ENCODE measurements at regions not wholly inside any gene's neighbourhood (a gene's known extent, or its start where the extent isn't known, plus 50 kb on each side); places are given as distances from the start of the nearest gene placed in this dataset.

- Histone ChIP-seq H3K9me3 (ENCODE audit: control insufficient read depth, insufficient read depth, low read length) (no peaks in the 10 kb centered on the region), H3K4me3 (ENCODE audit: low read length) (no peak overlapping the region), H3K36me3 (ENCODE audit: control insufficient read depth, insufficient read depth, low read length) (no peaks in the 10 kb centered on the region), H3K27me3 (ENCODE audit: control insufficient read depth, insufficient read depth, low read length) (no peaks in the 10 kb centered on the region), H3K4me1 (ENCODE audit: control insufficient read depth, insufficient read depth, low read length) (peaks cover 2% of the 10 kb centered on the region; the same call in 1 of the 2 replicates), H3K27ac (ENCODE audit: low read length) (no peak overlapping the region)
- DNase-seq (ENCODE audit: low read depth, low spot score) = no peak
- no CpG with 5 or more reads among the region's 5 CpGs for WGBS (ENCODE audit: insufficient coverage, insufficient read length)
Measured at GRCh38 chr17:14459955-14460354, 159.1 kb downstream of the HS3ST3B1 start.

GRCh38 chr17:14458724-14459123 is 157.8 kb downstream of the HS3ST3B1 start:
- no peaks in the 10 kb centered on the region for H3K9me3 ChIP-seq (ENCODE audit: control insufficient read depth, insufficient read depth, low read length)
- H3K4me3 ChIP-seq (ENCODE audit: low read length) = no peak overlapping the region
- DNase-seq (ENCODE audit: low read depth, low spot score) = no peak
- peaks cover 2% of the 10 kb centered on the region; the same call in 1 of the 2 replicates for H3K4me1 ChIP-seq (ENCODE audit: control insufficient read depth, insufficient read depth, low read length)
- no peaks in the 10 kb centered on the region for H3K36me3 ChIP-seq (ENCODE audit: control insufficient read depth, insufficient read depth, low read length)
- no peak overlapping the region for H3K27ac ChIP-seq (ENCODE audit: low read length)
- no CpG with 5 or more reads among the region's 3 CpGs for WGBS (ENCODE audit: insufficient coverage, insufficient read length)
- no peaks in the 10 kb centered on the region for H3K27me3 ChIP-seq (ENCODE audit: control insufficient read depth, insufficient read depth, low read length)

GRCh38 chr17:14454746-14455145 is 153.9 kb downstream of the HS3ST3B1 start:
- Histone ChIP-seq H3K27me3 (ENCODE audit: control insufficient read depth, insufficient read depth, low read length) (no peaks in the 10 kb centered on the region), H3K27ac (ENCODE audit: low read length) (no peak overlapping the region), H3K4me1 (ENCODE audit: control insufficient read depth, insufficient read depth, low read length) (peaks cover under 1% of the 10 kb centered on the region; the same call in 1 of the 2 replicates), H3K4me3 (ENCODE audit: low read length) (no peak overlapping the region), H3K9me3 (ENCODE audit: control insufficient read depth, insufficient read depth, low read length) (no peaks in the 10 kb centered on the region), H3K36me3 (ENCODE audit: control insufficient read depth, insufficient read depth, low read length) (no peaks in the 10 kb centered on the region)
- no CpG with 5 or more reads among the region's 4 CpGs for WGBS (ENCODE audit: insufficient coverage, insufficient read length)
- no peak for DNase-seq (ENCODE audit: low read depth, low spot score)

GRCh38 chr17:14452856-14453255 is 152.0 kb downstream of the HS3ST3B1 start:
- Histone ChIP-seq H3K36me3 (ENCODE audit: control insufficient read depth, insufficient read depth, low read length) (no peaks in the 10 kb centered on the region), H3K4me1 (ENCODE audit: control insufficient read depth, insufficient read depth, low read length) (no peaks in the 10 kb centered on the region), H3K4me3 (ENCODE audit: low read length) (no peak overlapping the region), H3K9me3 (ENCODE audit: control insufficient read depth, insufficient read depth, low read length) (no peaks in the 10 kb centered on the region), H3K27me3 (ENCODE audit: control insufficient read depth, insufficient read depth, low read length) (no peaks in the 10 kb centered on the region), H3K27ac (ENCODE audit: low read length) (no peak overlapping the region)
- no peak for DNase-seq (ENCODE audit: low read depth, low spot score)
- no CpG with 5 or more reads among the region's 1 CpG for WGBS (ENCODE audit: insufficient coverage, insufficient read length)

GRCh38 chr17:14451729-14452191 is 150.9 kb downstream of the HS3ST3B1 start:
- Histone ChIP-seq H3K9me3 (ENCODE audit: control insufficient read depth, insufficient read depth, low read length) (no peaks in the 10 kb centered on the region), H3K4me3 (ENCODE audit: low read length) (no peak overlapping the region), H3K27me3 (ENCODE audit: control insufficient read depth, insufficient read depth, low read length) (no peaks in the 10 kb centered on the region), H3K4me1 (ENCODE audit: control insufficient read depth, insufficient read depth, low read length) (no peaks in the 10 kb centered on the region), H3K27ac (ENCODE audit: low read length) (no peak overlapping the region), H3K36me3 (ENCODE audit: control insufficient read depth, insufficient read depth, low read length) (no peaks in the 10 kb centered on the region)
- WGBS (ENCODE audit: insufficient coverage, insufficient read length) = no CpG with 5 or more reads among the region's 11 CpGs
- DNase-seq (ENCODE audit: low read depth, low spot score) = no peak

- WGBS (ENCODE audit: insufficient coverage, insufficient read length) = no CpG with 5 or more reads among the region's 2 CpGs
Measured at GRCh38 chr17:14448818-14449217, 147.9 kb downstream of the HS3ST3B1 start.

GRCh38 chr17:14446825-14447224 is 145.9 kb downstream of the HS3ST3B1 start:
- Histone ChIP-seq H3K27me3 (ENCODE audit: control insufficient read depth, insufficient read depth, low read length) (no peaks in the 10 kb centered on the region), H3K4me3 (ENCODE audit: low read length) (no peak overlapping the region), H3K36me3 (ENCODE audit: control insufficient read depth, insufficient read depth, low read length) (no peaks in the 10 kb centered on the region), H3K27ac (ENCODE audit: low read length) (no peak overlapping the region), H3K9me3 (ENCODE audit: control insufficient read depth, insufficient read depth, low read length) (no peaks in the 10 kb centered on the region), H3K4me1 (ENCODE audit: control insufficient read depth, insufficient read depth, low read length) (no peaks in the 10 kb centered on the region)
- no peak for DNase-seq (ENCODE audit: low read depth, low spot score)
- no CpG with 5 or more reads among the region's 2 CpGs for WGBS (ENCODE audit: insufficient coverage, insufficient read length)

More at GRCh38 chr17:14448818-14449217, 147.9 kb downstream of the HS3ST3B1 start:
- Histone ChIP-seq H3K27me3 (ENCODE audit: control insufficient read depth, insufficient read depth, low read length) (no peaks in the 10 kb centered on the region), H3K27ac (ENCODE audit: low read length) (no peak overlapping the region), H3K9me3 (ENCODE audit: control insufficient read depth, insufficient read depth, low read length) (no peaks in the 10 kb centered on the region), H3K4me3 (ENCODE audit: low read length) (no peak overlapping the region), H3K4me1 (ENCODE audit: control insufficient read depth, insufficient read depth, low read length) (no peaks in the 10 kb centered on the region), H3K36me3 (ENCODE audit: control insufficient read depth, insufficient read depth, low read length) (no peaks in the 10 kb centered on the region)
- no peak for DNase-seq (ENCODE audit: low read depth, low spot score)

GRCh38 chr17:14444915-14445314 is 144.0 kb downstream of the HS3ST3B1 start:
- Histone ChIP-seq H3K4me1 (ENCODE audit: control insufficient read depth, insufficient read depth, low read length) (no peaks in the 10 kb centered on the region), H3K27ac (ENCODE audit: low read length) (no peak overlapping the region), H3K36me3 (ENCODE audit: control insufficient read depth, insufficient read depth, low read length) (no peaks in the 10 kb centered on the region), H3K27me3 (ENCODE audit: control insufficient read depth, insufficient read depth, low read length) (no peaks in the 10 kb centered on the region), H3K4me3 (ENCODE audit: low read length) (no peak overlapping the region), H3K9me3 (ENCODE audit: control insufficient read depth, insufficient read depth, low read length) (no peaks in the 10 kb centered on the region)
- no peak for DNase-seq (ENCODE audit: low read depth, low spot score)
- WGBS (ENCODE audit: insufficient coverage, insufficient read length) = no CpG with 5 or more reads among the region's 3 CpGs

GRCh38 chr17:14442798-14443528 is 142.1 kb downstream of the HS3ST3B1 start:
- DNase-seq (ENCODE audit: low read depth, low spot score) = no peak
- Histone ChIP-seq H3K36me3 (ENCODE audit: control insufficient read depth, insufficient read depth, low read length) (no peaks in the 10 kb centered on the region), H3K27ac (ENCODE audit: low read length) (no peak overlapping the region), H3K4me1 (ENCODE audit: control insufficient read depth, insufficient read depth, low read length) (no peaks in the 10 kb centered on the region), H3K9me3 (ENCODE audit: control insufficient read depth, insufficient read depth, low read length) (no peaks in the 10 kb centered on the region), H3K4me3 (ENCODE audit: low read length) (no peak overlapping the region), H3K27me3 (ENCODE audit: control insufficient read depth, insufficient read depth, low read length) (no peaks in the 10 kb centered on the region)
- WGBS (ENCODE audit: insufficient coverage, insufficient read length) = no CpG with 5 or more reads among the region's 4 CpGs

GRCh38 chr17:14437176-14437575 is 136.3 kb downstream of the HS3ST3B1 start:
- WGBS (ENCODE audit: insufficient coverage, insufficient read length) = 100% methylated on average over 1 of the region's 4 CpGs
- no peak overlapping the region for H3K27ac ChIP-seq (ENCODE audit: low read length)

GRCh38 chr17:14436266-14436665 is 135.4 kb downstream of the HS3ST3B1 start:
- H3K9me3 ChIP-seq (ENCODE audit: control insufficient read depth, insufficient read depth, low read length) = no peaks in the 10 kb centered on the region
- no peaks in the 10 kb centered on the region for H3K27me3 ChIP-seq (ENCODE audit: control insufficient read depth, insufficient read depth, low read length)
- no peak for DNase-seq (ENCODE audit: low read depth, low spot score)
- no CpG with 5 or more reads among the region's 4 CpGs for WGBS (ENCODE audit: insufficient coverage, insufficient read length)
- H3K36me3 ChIP-seq (ENCODE audit: control insufficient read depth, insufficient read depth, low read length) = no peaks in the 10 kb centered on the region
- no peak overlapping the region for H3K27ac ChIP-seq (ENCODE audit: low read length)
- H3K4me3 ChIP-seq (ENCODE audit: low read length) = no peak overlapping the region
- no peaks in the 10 kb centered on the region for H3K4me1 ChIP-seq (ENCODE audit: control insufficient read depth, insufficient read depth, low read length)

More at GRCh38 chr17:14437176-14437575, 136.3 kb downstream of the HS3ST3B1 start:
- DNase-seq (ENCODE audit: low read depth, low spot score) = no peak
- Histone ChIP-seq H3K27me3 (ENCODE audit: control insufficient read depth, insufficient read depth, low read length) (no peaks in the 10 kb centered on the region), H3K4me1 (ENCODE audit: control insufficient read depth, insufficient read depth, low read length) (no peaks in the 10 kb centered on the region), H3K9me3 (ENCODE audit: control insufficient read depth, insufficient read depth, low read length) (no peaks in the 10 kb centered on the region), H3K4me3 (ENCODE audit: low read length) (no peak overlapping the region), H3K36me3 (ENCODE audit: control insufficient read depth, insufficient read depth, low read length) (no peaks in the 10 kb centered on the region)

Data from iPS DF 6.9 (cell line).